ENCODE measurements at regions not wholly inside any gene's neighbourhood (a gene's known extent, or its start where the extent isn't known, plus 50 kb on each side); places are given as distances from the start of the nearest gene placed in this dataset.

DNA sequence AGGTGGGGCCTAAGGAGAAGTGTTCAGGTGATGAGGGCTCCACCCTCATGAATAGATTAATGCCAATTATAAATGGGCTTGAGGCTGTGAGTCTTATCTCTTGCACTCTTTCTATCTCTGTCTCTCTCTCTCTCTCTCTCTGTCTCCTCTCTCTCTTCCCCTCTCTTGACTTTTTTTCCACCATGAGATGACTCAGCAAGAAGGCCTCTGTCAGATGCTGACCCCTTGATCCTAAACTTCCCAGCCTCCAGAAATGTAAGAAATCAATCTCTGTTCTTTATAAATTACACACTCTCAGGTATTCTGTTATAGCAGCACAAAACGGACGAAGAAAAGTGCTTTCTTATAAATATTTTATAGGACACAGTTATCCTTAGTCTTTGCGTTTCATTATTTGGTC, 184.9 kb upstream of the PCDH7 start:
- TF ChIP-seq POLR2AphosphoS5 (IDR thresholded peaks at IDR 0.05; ENCODE audit: low read depth, low read length) (no peak), SIN3A (IDR thresholded peaks at IDR 0.05; ENCODE audit: borderline replicate concordance, insufficient read depth, low read length) (no peak), TAF1 (IDR thresholded peaks at IDR 0.05; ENCODE audit: borderline replicate concordance, insufficient read depth, low read length) (no peak), FOXP2 (optimal IDR thresholded peaks at IDR 0.05; ENCODE audit: borderline replicate concordance, extremely low read depth, extremely low read length, insufficient read depth) (no peak)
- TF ChIP-seq, protein P1, sequence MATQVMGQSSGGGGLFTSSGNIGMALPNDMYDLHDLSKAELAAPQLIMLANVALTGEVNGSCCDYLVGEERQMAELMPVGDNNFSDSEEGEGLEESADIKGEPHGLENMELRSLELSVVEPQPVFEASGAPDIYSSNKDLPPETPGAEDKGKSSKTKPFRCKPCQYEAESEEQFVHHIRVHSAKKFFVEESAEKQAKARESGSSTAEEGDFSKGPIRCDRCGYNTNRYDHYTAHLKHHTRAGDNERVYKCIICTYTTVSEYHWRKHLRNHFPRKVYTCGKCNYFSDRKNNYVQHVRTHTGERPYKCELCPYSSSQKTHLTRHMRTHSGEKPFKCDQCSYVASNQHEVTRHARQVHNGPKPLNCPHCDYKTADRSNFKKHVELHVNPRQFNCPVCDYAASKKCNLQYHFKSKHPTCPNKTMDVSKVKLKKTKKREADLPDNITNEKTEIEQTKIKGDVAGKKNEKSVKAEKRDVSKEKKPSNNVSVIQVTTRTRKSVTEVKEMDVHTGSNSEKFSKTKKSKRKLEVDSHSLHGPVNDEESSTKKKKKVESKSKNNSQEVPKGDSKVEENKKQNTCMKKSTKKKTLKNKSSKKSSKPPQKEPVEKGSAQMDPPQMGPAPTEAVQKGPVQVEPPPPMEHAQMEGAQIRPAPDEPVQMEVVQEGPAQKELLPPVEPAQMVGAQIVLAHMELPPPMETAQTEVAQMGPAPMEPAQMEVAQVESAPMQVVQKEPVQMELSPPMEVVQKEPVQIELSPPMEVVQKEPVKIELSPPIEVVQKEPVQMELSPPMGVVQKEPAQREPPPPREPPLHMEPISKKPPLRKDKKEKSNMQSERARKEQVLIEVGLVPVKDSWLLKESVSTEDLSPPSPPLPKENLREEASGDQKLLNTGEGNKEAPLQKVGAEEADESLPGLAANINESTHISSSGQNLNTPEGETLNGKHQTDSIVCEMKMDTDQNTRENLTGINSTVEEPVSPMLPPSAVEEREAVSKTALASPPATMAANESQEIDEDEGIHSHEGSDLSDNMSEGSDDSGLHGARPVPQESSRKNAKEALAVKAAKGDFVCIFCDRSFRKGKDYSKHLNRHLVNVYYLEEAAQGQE (IDR thresholded peaks at IDR 0.05; ENCODE audit: insufficient read depth in 1 of 2, low read depth in 2 of 2, low read length in 2 of 2), result no peak

DNA sequence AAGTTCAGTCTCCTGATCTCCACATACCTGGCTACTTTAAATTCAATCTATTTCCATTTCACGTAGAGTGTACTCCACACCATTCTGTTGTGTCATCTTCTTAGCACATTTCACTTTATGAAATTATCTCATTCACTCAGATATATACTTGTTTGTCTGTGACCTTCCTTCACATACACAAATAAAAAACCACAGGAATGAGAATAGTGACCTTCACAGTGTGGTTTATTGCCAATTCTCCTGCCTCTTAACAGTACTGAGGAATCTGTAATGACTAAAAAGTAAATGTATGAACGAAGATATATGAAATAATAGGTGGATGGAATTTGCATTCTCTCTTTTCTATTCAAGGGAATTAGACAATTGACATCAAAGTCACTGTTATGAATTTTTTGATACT, 183.9 kb upstream of the PCDH7 start:
- TF ChIP-seq FOXP2 (optimal IDR thresholded peaks at IDR 0.05; ENCODE audit: borderline replicate concordance, extremely low read depth, extremely low read length, insufficient read depth) (no peak), SIN3A (IDR thresholded peaks at IDR 0.05; ENCODE audit: borderline replicate concordance, insufficient read depth, low read length) (no peak), TAF1 (IDR thresholded peaks at IDR 0.05; ENCODE audit: borderline replicate concordance, insufficient read depth, low read length) (no peak), POLR2AphosphoS5 (IDR thresholded peaks at IDR 0.05; ENCODE audit: low read depth, low read length) (no peak)
- TF ChIP-seq, protein P1 (IDR thresholded peaks at IDR 0.05; ENCODE audit: insufficient read depth in 1 of 2, low read depth in 2 of 2, low read length in 2 of 2), result no peak

DNA sequence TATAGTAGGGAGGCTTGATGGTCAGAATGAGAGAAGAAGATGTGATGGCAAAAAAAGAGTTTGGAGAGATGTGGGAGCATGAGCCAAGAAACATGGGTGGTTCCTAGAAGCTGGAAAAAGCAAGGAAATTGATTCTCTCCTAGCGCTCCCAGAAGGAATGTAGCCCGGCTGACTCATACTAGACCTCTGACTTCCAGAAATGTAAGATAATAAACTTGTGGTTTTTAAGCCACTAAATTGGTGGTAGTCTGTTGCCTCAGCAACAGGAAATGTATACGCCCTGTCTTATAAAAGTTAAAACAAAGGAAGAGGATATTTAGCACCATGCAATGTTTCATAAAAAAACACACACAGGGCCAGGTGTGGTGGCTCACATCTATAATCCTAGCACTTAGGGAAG, 182.7 kb upstream of the PCDH7 start:
- TF ChIP-seq FOXP2 (optimal IDR thresholded peaks at IDR 0.05; ENCODE audit: borderline replicate concordance, extremely low read depth, extremely low read length, insufficient read depth), result no peak
- TF ChIP-seq POLR2AphosphoS5 (IDR thresholded peaks at IDR 0.05; ENCODE audit: low read depth, low read length), result no peak
- TF ChIP-seq SIN3A (IDR thresholded peaks at IDR 0.05; ENCODE audit: borderline replicate concordance, insufficient read depth, low read length), result no peak
- no peak for TF ChIP-seq TAF1 (IDR thresholded peaks at IDR 0.05; ENCODE audit: borderline replicate concordance, insufficient read depth, low read length)
- TF ChIP-seq, protein P1 (IDR thresholded peaks at IDR 0.05; ENCODE audit: insufficient read depth in 1 of 2, low read depth in 2 of 2, low read length in 2 of 2), result no peak

DNA sequence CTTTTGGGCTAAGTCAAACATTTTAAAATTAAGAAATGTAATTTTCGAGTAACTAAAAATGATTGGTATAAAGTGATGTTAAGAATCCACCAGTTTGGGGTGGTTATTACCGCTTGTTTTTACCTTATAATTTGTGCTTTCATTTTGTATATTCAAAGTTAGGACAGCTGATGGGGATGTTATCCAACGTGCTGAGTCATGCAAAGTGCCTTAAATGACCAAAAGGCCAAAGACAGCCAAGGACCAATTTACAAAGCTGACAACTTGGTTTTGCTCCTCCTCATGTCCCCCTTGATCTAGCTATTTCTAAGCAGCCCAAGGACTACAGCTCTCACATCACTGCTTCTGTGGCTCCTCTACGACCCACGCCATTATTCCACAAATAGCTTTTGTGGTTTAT, 181.4 kb upstream of the PCDH7 start:
- TF ChIP-seq FOXP2 (optimal IDR thresholded peaks at IDR 0.05; ENCODE audit: borderline replicate concordance, extremely low read depth, extremely low read length, insufficient read depth) (no peak), POLR2AphosphoS5 (IDR thresholded peaks at IDR 0.05; ENCODE audit: low read depth, low read length) (no peak), TAF1 (IDR thresholded peaks at IDR 0.05; ENCODE audit: borderline replicate concordance, insufficient read depth, low read length) (no peak), SIN3A (IDR thresholded peaks at IDR 0.05; ENCODE audit: borderline replicate concordance, insufficient read depth, low read length) (no peak)
- TF ChIP-seq, protein P1 (IDR thresholded peaks at IDR 0.05; ENCODE audit: insufficient read depth in 1 of 2, low read depth in 2 of 2, low read length in 2 of 2), result no peak

DNA sequence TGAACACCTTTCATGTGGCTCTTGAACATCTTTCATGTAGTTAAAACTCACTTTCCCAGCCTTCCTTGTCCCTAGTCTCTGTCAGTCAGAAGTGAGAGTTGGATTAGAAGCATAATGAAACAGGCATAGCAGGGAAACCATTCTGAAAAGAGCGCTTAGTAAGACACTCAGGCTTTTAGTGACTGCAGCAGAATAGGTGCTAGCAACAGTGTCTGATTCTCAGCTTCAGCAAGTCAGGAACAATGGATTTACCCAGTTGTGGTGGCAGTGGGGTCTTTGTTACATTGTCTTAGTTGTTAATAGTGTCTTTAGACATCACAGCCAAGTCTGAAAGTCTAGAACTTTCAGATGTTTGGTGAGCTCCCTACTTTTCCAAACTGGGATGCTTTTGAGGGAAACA, 177.1 kb upstream of the PCDH7 start:
- TF ChIP-seq SIN3A (IDR thresholded peaks at IDR 0.05; ENCODE audit: borderline replicate concordance, insufficient read depth, low read length) (no peak), FOXP2 (optimal IDR thresholded peaks at IDR 0.05; ENCODE audit: borderline replicate concordance, extremely low read depth, extremely low read length, insufficient read depth) (no peak), TAF1 (IDR thresholded peaks at IDR 0.05; ENCODE audit: borderline replicate concordance, insufficient read depth, low read length) (no peak), POLR2AphosphoS5 (IDR thresholded peaks at IDR 0.05; ENCODE audit: low read depth, low read length) (no peak)
- TF ChIP-seq, protein P1 (IDR thresholded peaks at IDR 0.05; ENCODE audit: insufficient read depth in 1 of 2, low read depth in 2 of 2, low read length in 2 of 2), result no peak

Measured in PFSK-1 (cell line).